Tibial nerve (tissue), 3 donors: ENCODE measurements at regions not wholly inside any gene's neighbourhood (a gene's known extent, or its start where the extent isn't known, plus 50 kb on each side); places are given as distances from the start of the nearest gene placed in this dataset.

Experiments
- POLR2A ChIP-seq, 2 donors: fragments of 450-650 bp; IDR thresholded peaks; one replicate each; pipeline ENCODE4 v1.6.1; 2017; ENCODE audit warnings: antibody characterized with exemption in 2 of 2, mild to moderate bottlenecking in 2 of 2, moderate library complexity in 2 of 2
- TF ChIP-seq, protein P1 (sequence below), 5 experiments: fragments of 200-600 bp in 3 of 5; fragments of 450-650 bp in 2 of 5; sonication (generic) in 3 of 5; IDR thresholded peaks; one replicate each; pipeline ENCODE4 v1.5.1; 2016 to 2019; ENCODE audit warnings: antibody characterized with exemption in 5 of 5, mild to moderate bottlenecking in 3 of 5, moderate library complexity in 2 of 5

DNA sequence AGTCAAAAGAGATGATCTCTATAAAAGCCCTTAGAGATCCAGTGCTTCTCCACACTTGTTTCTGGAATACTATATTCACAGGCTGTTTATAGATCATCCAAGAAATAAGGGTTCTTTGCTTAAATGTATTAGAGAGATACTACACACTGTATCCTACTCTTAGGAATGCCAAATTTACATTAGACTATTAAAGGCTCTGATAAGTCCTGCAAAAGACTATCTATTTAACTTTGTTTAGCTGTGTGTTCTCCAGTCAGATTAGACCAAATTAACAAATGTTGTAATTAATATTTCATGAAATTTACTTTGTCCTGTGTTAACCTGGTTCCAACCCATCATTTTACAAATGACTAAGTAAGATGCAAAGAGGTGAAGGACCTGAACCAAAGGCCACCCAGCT is 260.5 kb upstream of the ZIC3 start:
- TF ChIP-seq, protein P1, sequence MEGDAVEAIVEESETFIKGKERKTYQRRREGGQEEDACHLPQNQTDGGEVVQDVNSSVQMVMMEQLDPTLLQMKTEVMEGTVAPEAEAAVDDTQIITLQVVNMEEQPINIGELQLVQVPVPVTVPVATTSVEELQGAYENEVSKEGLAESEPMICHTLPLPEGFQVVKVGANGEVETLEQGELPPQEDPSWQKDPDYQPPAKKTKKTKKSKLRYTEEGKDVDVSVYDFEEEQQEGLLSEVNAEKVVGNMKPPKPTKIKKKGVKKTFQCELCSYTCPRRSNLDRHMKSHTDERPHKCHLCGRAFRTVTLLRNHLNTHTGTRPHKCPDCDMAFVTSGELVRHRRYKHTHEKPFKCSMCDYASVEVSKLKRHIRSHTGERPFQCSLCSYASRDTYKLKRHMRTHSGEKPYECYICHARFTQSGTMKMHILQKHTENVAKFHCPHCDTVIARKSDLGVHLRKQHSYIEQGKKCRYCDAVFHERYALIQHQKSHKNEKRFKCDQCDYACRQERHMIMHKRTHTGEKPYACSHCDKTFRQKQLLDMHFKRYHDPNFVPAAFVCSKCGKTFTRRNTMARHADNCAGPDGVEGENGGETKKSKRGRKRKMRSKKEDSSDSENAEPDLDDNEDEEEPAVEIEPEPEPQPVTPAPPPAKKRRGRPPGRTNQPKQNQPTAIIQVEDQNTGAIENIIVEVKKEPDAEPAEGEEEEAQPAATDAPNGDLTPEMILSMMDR (IDR thresholded peaks at IDR 0.05), result no peak
- no peak for TF ChIP-seq POLR2A (IDR thresholded peaks at IDR 0.05)
